Coronary artery (tissue), 2 donors: ENCODE measurements at regions not wholly inside any gene's neighbourhood (a gene's known extent, or its start where the extent isn't known, plus 50 kb on each side); places are given as distances from the start of the nearest gene placed in this dataset.
A peak's percentile ranks its signal among the peaks of the same experiment; 100 is the strongest.

Experiments
- DNase-seq: peaks from one replicate; pipeline ENCODE4 v3.0.0-alpha.2; 2017; ENCODE audit warnings: low spot score
- H3K27ac ChIP-seq, 2 donors: fragments of 200-600 bp; sonication (generic); one replicate each; pipeline ENCODE4 v1.5.1; 2016 to 2019
- H3K4me3 ChIP-seq: fragments of 200-600 bp; sonication (generic); 2 replicates; pipeline ENCODE4 v1.5.1; 2016; ENCODE audit warnings: mild to moderate bottlenecking, moderate library complexity
- TF ChIP-seq, protein P1 (sequence below): fragments of 200-600 bp; sonication (generic); IDR thresholded peaks from one replicate; pipeline ENCODE4 v1.5.1; 2019; ENCODE audit warnings: antibody characterized with exemption

DNA sequence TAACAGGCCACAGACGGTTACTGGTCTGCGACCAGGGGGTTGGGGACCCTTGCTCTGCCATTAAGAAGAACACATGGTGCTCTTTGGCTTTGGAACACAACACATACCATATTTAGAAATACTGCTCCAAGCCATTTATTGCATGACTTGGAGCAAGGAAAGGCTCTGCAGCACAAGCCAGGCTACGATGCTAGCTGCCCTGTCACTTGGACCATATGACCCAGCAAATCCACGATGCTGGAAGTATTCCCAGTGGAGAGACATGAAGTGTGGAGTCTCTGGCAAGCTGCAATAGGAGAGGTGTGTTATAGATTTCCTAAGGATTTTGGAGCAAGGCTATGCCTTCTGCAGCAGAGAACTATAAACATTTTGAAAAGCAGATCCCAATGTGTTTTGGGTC, 171.2 kb downstream of the HAUS1 start:
- DNase-seq = no peak
- no peak overlapping the region for H3K27ac ChIP-seq
- TF ChIP-seq, protein P1, sequence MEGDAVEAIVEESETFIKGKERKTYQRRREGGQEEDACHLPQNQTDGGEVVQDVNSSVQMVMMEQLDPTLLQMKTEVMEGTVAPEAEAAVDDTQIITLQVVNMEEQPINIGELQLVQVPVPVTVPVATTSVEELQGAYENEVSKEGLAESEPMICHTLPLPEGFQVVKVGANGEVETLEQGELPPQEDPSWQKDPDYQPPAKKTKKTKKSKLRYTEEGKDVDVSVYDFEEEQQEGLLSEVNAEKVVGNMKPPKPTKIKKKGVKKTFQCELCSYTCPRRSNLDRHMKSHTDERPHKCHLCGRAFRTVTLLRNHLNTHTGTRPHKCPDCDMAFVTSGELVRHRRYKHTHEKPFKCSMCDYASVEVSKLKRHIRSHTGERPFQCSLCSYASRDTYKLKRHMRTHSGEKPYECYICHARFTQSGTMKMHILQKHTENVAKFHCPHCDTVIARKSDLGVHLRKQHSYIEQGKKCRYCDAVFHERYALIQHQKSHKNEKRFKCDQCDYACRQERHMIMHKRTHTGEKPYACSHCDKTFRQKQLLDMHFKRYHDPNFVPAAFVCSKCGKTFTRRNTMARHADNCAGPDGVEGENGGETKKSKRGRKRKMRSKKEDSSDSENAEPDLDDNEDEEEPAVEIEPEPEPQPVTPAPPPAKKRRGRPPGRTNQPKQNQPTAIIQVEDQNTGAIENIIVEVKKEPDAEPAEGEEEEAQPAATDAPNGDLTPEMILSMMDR = no peak
- H3K4me3 ChIP-seq = no peak overlapping the region

DNA sequence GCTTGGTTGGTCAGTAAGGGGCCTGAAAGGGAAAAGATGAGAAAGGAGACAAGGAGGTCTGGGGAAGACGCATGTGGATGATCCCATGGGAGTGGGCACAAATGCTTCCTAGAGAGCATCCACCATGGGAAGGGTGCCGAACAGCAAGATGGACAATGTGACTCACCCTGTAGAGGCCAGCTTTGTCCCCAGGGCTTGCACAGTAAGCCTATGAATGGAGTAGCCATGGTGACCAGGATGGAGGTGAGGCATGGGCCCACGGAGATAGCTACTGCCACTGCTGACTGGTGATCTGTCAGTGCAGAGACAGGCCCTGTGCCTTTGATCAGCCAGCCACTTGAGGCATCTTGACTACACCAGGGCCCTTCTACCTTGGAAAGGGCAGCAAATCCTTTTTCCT, 172.6 kb downstream of the HAUS1 start:
- H3K27ac ChIP-seq = no peak overlapping the region
- TF ChIP-seq, protein P1 = no peak
- no peak for DNase-seq
- no peak overlapping the region for H3K4me3 ChIP-seq

DNA sequence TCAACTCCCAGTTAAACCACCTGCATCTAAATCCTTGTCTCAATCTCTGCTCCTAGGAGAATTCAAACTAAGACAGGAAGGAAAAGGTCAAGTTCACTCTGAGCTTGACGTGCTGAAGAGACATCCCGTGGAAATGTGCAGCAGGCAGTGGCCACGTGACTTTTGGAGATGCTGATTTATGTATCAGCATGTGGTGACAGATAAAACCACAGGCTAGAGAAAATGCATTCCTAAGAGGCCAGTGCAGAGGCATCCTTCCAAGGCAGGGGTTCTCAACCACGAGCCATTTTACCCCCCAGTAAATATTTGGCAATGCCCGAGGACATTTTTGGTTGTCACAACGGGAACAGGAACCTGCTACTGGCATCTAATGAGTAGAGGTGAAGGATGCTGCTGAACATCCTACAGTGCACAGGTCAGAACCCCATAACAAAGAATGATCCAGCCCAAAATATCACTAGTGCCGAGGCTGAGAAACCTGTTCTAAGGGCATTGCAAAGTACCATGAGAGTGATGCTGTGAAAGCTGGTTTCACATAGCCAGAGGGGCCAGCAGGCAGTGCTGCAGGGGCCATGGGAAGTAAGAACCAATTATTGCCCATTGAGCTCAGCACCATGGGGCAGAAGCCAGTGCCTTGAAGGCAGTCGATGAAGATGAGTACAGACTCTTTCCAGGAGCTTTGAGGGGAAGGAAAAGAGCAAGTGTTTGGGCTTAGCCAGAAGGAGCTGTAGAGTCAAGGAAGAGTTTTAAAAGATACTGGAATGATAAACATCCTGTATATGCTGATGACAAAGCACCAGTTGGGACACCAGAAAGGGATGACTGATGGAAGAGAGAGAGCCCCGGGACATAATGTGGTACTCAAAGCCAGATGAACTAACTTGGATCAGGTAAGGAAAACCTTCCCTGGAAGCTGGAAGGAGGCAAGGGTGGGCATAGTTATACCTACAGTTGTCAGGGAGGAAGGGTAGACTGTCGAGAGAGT, 174.6 kb downstream of the HAUS1 start:
- no peak for DNase-seq
- Histone ChIP-seq H3K27ac (no peak overlapping the region), H3K4me3 (no peak overlapping the region)
- TF ChIP-seq, protein P1 = no peak

DNA sequence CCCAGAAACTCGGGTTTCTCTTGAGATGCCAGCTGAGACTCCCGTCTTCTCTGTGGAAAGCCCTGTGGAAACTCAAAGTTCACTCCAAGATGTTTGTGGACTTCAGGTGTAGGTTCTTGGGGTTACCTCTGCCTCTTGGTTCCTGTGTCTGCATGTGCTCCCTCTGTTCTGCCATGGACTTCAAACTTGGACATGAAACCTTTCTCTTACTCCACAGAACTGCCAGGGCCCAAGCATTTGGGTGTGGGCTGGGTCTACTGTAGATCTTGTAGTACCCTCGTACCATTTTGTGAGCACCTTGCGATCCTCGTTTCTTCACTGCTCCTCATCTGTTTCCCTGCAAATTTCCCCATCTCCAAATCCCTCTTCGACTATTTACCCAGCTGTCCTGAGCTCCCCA, 175.5 kb downstream of the HAUS1 start:
- no peak overlapping the region for H3K4me3 ChIP-seq
- no peak for DNase-seq
- TF ChIP-seq, protein P1 = no peak

DNA sequence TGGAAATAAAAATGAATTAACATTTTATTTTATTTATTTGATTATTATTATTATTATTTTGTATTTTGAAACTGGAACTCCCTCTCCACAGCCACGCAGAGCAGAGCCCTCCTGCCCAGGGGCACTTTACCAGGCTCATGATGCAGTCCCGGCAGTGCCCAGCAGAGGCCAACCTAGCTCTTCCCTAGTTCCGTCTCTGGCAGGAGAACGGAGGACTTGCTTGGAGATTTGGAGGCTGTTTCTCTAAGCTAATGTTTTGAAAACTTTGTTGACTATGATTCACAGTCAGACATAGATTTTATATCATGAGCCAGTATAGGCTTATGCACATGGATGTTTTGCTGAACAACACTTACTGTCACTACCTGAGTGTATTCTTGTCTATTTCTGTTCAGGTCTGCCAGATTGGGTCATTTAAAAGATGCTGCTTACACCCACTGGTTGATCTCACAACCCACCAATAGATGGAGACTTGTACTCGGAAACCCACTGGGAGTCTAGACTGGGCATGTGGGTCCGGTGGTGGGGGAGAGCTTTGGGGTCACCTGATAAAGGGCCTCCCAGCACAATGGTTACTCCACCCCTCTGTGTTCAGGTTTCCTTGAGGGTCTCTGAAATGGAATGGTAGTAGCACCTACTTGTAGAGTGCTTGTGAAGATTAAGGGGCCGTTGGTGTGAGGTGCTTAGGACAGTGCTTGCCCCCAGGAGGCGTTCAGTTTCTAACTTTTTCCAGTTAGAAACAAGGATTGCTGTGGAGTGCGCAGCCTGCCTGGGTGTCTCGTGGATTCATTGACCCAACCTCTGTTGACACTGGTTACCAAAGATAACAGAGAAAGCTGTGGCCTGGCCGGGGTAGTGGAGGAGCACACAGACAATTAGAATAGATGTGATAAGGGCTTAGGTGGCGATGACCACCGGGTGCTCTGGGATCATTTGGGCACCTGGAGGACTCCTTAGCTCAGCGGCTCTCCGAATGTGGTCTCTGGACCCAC, 177.3 kb downstream of the HAUS1 start:
- Histone ChIP-seq H3K27ac (no peak overlapping the region), H3K4me3 (no peak overlapping the region)
- DNase-seq = peak; percentile 70
- TF ChIP-seq, protein P1 = peak; percentile 87

More for the DNA sequence above, 175.5 kb downstream of the HAUS1 start:
- H3K27ac ChIP-seq = no peak overlapping the region

DNA sequence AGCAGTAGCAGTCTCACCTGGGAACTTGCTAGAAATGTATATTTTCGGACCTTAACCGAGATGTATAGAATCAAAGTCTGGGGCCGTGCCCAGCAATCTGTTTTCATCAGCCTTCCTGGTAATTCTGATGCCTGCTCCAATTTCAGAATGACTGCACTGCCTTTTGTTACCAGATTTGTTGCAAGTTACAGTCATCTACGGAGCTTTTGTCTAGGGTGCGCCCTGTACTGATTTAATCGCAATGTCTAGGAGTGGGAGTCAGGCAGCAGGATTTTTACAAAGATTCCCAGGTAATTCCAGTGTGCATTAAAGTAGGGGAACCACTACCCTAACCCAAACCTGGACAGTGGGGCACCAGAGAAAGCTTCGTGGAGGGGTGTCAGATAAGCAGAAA, 178.0 kb downstream of the HAUS1 start:
- Histone ChIP-seq H3K4me3 (no peak overlapping the region), H3K27ac (no peak overlapping the region)
- DNase-seq = no peak
- TF ChIP-seq, protein P1 = no peak
